HG03039 (cell line): ENCODE measurements at regions not wholly inside any gene's neighbourhood (a gene's known extent, or its start where the extent isn't known, plus 50 kb on each side); places are given as distances from the start of the nearest gene placed in this dataset.

ENCODE experiments used
- ATAC-seq: cut with Tn5 transposase; IDR thresholded peaks from one replicate; pipeline ENCODE4 v1.9.1; 2021; ENCODE audit warnings: mild to moderate bottlenecking, moderate library complexity; ENCODE audit not compliant: unreplicated experiment

GRCh38 chr1:209400351-209401220 lies 182.9 kb upstream of the CAMK1G start:
- no peak for ATAC-seq

- no peak for ATAC-seq
Measured at GRCh38 chr1:209402697-209403096, 180.8 kb upstream of the CAMK1G start.

GRCh38 chr1:209403921-209404320 lies 179.6 kb upstream of the CAMK1G start:
- no peak for ATAC-seq

- no peak for ATAC-seq
Measured at GRCh38 chr1:209404577-209404976, 178.9 kb upstream of the CAMK1G start.

- no peak for ATAC-seq
Measured at GRCh38 chr1:209405183-209405814, 178.2 kb upstream of the CAMK1G start.

GRCh38 chr1:209406168-209406567 lies 177.3 kb upstream of the CAMK1G start:
- ATAC-seq, result no peak

- ATAC-seq, result no peak
Measured at GRCh38 chr1:209406595-209406994, 176.9 kb upstream of the CAMK1G start.

GRCh38 chr1:209409780-209410179 lies 173.7 kb upstream of the CAMK1G start:
- ATAC-seq, result no peak

GRCh38 chr1:209411491-209411929 lies 172.0 kb upstream of the CAMK1G start:
- ATAC-seq, result no peak

- ATAC-seq, result no peak
Measured at GRCh38 chr1:209412036-209412435, 171.5 kb upstream of the CAMK1G start.

- no peak for ATAC-seq
Measured at GRCh38 chr1:209412566-209412965, 170.9 kb upstream of the CAMK1G start.

- no peak for ATAC-seq
Measured at GRCh38 chr1:209413062-209413461, 170.5 kb upstream of the CAMK1G start.

- ATAC-seq, result no peak
Measured at GRCh38 chr1:209414803-209415329, 168.6 kb upstream of the CAMK1G start.

- ATAC-seq, result no peak
Measured at GRCh38 chr1:209416039-209416438, 167.5 kb upstream of the CAMK1G start.

- no peak for ATAC-seq
Measured at GRCh38 chr1:209416716-209417115, 166.8 kb upstream of the CAMK1G start.

GRCh38 chr1:209417761-209418160 lies 165.8 kb upstream of the CAMK1G start:
- no peak for ATAC-seq

- no peak for ATAC-seq
Measured at GRCh38 chr1:209420276-209420675, 163.2 kb upstream of the CAMK1G start.

GRCh38 chr1:209421186-209421585 lies 162.3 kb upstream of the CAMK1G start:
- ATAC-seq, result no peak

GRCh38 chr1:209421978-209422680 lies 161.4 kb upstream of the CAMK1G start:
- ATAC-seq, result no peak

- ATAC-seq, result no peak
Measured at GRCh38 chr1:209425959-209426358, 157.6 kb upstream of the CAMK1G start.

- no peak for ATAC-seq
Measured at GRCh38 chr1:209427277-209427676, 156.2 kb upstream of the CAMK1G start.
